ENCODE measurements at regions not wholly inside any gene's neighbourhood (a gene's known extent, or its start where the extent isn't known, plus 50 kb on each side); places are given as distances from the start of the nearest gene placed in this dataset.

DNA sequence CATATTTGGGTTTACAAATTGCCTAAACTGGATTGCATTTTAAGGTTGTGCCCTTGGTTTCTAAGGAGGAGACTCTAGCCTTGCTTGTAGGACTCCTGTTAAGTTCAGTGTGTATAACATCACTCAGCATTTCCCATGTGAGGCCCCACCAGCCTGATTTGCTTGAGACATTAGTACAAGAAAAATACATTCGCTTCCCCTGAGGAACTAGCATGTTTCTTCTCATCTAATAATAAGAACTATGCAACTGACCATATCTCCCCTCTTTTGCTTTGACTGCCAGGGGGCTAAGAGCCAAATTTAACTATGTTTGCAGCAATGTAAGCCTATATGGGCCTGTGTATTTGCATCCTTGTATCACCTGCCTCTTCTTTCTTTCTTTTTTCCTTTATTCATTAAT lies 737.9 kb downstream of the INHBA start:
- TF ChIP-seq, protein P1, sequence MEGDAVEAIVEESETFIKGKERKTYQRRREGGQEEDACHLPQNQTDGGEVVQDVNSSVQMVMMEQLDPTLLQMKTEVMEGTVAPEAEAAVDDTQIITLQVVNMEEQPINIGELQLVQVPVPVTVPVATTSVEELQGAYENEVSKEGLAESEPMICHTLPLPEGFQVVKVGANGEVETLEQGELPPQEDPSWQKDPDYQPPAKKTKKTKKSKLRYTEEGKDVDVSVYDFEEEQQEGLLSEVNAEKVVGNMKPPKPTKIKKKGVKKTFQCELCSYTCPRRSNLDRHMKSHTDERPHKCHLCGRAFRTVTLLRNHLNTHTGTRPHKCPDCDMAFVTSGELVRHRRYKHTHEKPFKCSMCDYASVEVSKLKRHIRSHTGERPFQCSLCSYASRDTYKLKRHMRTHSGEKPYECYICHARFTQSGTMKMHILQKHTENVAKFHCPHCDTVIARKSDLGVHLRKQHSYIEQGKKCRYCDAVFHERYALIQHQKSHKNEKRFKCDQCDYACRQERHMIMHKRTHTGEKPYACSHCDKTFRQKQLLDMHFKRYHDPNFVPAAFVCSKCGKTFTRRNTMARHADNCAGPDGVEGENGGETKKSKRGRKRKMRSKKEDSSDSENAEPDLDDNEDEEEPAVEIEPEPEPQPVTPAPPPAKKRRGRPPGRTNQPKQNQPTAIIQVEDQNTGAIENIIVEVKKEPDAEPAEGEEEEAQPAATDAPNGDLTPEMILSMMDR (IDR thresholded peaks at IDR 0.05): no peak
- no peak for TF ChIP-seq EZH2 (IDR thresholded peaks at IDR 0.05)

All from neural progenitor cell (in vitro differentiated cells).